ENCODE measurements at regions not wholly inside any gene's neighbourhood (a gene's known extent, or its start where the extent isn't known, plus 50 kb on each side); places are given as distances from the start of the nearest gene placed in this dataset.

- H3K27me3 Mint-ChIP-seq (ENCODE audit: insufficient read depth, low read depth, poor library complexity) = no peaks in the 10 kb centered on the region
- ATAC-seq (peak; percentile 60), DNase-seq (ENCODE audit: low spot score) (no peak)
- Histone ChIP-seq H3K27me3 (ENCODE audit: insufficient read depth) (no peaks in the 10 kb centered on the region), H3K9me2 (ENCODE audit: insufficient read depth) (no peaks in the 10 kb centered on the region), H4K20me1 (replicated peaks; ENCODE audit: insufficient read depth) (no peaks in the 10 kb centered on the region), H3K36me3 (ENCODE audit: insufficient read depth) (no peaks in the 10 kb centered on the region), H3F3A (replicated peaks; ENCODE audit: low read depth) (no peaks in the 10 kb centered on the region), H3K4me3 (no peak overlapping the region), H3K4me1 (ENCODE audit: insufficient read depth) (no peaks in the 10 kb centered on the region), H2AFZ (peak overlapping the region; percentile 78; the same call in 1 of the 2 replicates), H3K27ac (ENCODE audit: low read depth) (no peak overlapping the region), H3K4me2 (no peak overlapping the region), H3K79me2 (replicated peaks; ENCODE audit: insufficient read depth) (no peaks in the 10 kb centered on the region)
- no peak overlapping the region for H3K4me3 Mint-ChIP-seq
- TF ChIP-seq JUNB (IDR thresholded peaks at IDR 0.05; ENCODE audit: unreplicated experiment) (no peak), CTCF (conservative IDR thresholded peaks at IDR 0.05; ENCODE audit: low read depth in 2 of 2) (no peak), STAT1 (IDR thresholded peaks at IDR 0.05; ENCODE audit: unreplicated experiment) (no peak), ETS1 (IDR thresholded peaks at IDR 0.05) (no peak), ZNF462 (CRISPR knock-in tag; IDR thresholded peaks at IDR 0.05) (no peak), CREB1 (CRISPR knock-in tag; IDR thresholded peaks at IDR 0.05; ENCODE audit: low read depth) (no peak), NANOG (IDR thresholded peaks at IDR 0.05; ENCODE audit: borderline replicate concordance) (no peak), EZH2 (IDR thresholded peaks at IDR 0.05; ENCODE audit: low read depth, unreplicated experiment) (no peak), ZNF331 (CRISPR knock-in tag; IDR thresholded peaks at IDR 0.05; ENCODE audit: low read depth) (no peak), REST (IDR thresholded peaks at IDR 0.05; ENCODE audit: unreplicated experiment) (no peak)
- H3K27ac Mint-ChIP-seq = peak overlapping the region; percentile 26
- H3K4me1 Mint-ChIP-seq = peaks cover 5% of the 10 kb centered on the region; the same call in 1 of the 3 replicates
- no peaks in the 10 kb centered on the region for H3K36me3 Mint-ChIP-seq (ENCODE audit: low read depth)
- H3K9me3 Mint-ChIP-seq = no peaks in the 10 kb centered on the region
Measured at GRCh38 chr5:118647587-118647986, 340.8 kb downstream of the DTWD2 start.

Measured in GM23338 (cell line).